HG02885 (cell line): ENCODE measurements at regions not wholly inside any gene's neighbourhood (a gene's known extent, or its start where the extent isn't known, plus 50 kb on each side); places are given as distances from the start of the nearest gene placed in this dataset.
"Not testable (repeated sequence)": the region's sequence is repeated elsewhere in the genome, so short reads cannot be mapped to it uniquely, and the experiment has no call there.

Experiments used
- ATAC-seq: cut with Tn5 transposase; IDR thresholded peaks from one replicate; pipeline ENCODE4 v1.9.1; 2021; ENCODE audit warnings: mild to moderate bottlenecking; ENCODE audit not compliant: unreplicated experiment, poor library complexity

DNA sequence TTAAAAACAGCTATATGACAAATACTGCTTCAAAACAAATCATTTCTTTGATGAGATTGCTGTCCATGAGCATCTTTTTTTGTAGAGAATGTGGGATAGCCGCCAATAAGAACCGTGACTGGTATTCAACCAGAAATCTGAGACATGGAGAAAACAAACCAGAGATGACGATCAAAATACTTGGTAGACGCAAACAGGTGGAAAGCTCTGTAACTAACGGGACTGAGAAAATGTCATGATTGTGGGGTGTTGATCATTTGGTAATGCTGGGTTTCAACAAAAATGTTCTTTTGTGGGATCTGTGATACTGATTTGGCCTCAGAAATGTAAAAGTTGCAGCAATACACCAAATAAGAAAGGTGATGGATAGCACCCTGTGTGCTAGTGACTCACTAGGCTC is 364.8 kb downstream of the NYAP2 start:
- no peak for ATAC-seq

DNA sequence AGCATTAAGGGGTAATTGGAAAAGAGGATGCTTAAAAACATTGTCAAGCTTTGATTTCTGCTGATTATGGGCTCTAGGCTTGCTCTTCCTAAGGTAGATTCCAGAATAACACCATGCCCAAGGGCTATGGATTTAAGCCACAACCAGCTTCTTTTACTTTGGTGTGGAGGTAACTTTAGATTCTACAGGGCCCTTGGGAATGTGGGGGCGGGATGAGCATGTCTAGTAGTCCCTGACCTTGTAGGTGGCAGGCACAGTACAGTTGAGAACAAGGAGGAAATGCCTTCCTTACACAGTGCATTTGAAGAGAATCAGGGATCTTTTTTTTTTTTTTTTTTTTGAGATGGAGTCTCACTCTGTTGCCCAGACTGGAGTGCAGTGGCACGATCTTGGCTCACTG is 364.2 kb downstream of the NYAP2 start:
- no peak for ATAC-seq

DNA sequence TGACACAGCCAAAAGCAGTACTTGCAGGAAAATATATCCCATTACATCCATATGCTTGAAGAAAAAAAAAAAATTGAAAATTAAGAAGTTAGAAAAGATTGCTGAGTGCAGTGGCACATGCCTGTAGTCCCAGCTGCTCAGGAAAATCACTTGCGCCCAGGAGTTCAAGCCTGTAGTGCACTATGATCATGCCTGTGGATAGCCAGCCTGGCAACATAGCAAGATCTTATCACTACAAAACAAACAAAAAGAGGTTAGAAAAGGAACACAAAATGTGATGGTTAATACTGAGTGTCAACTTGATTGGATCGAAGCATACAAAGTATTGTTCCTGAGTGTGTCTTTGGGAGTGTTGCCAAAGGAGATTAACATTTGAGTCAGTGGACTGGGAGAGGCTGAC is 361.9 kb downstream of the NYAP2 start:
- ATAC-seq: no peak

- no peak for ATAC-seq
Observed at GRCh38 chr2:225757248-225757647, 357.7 kb downstream of the NYAP2 start.

DNA sequence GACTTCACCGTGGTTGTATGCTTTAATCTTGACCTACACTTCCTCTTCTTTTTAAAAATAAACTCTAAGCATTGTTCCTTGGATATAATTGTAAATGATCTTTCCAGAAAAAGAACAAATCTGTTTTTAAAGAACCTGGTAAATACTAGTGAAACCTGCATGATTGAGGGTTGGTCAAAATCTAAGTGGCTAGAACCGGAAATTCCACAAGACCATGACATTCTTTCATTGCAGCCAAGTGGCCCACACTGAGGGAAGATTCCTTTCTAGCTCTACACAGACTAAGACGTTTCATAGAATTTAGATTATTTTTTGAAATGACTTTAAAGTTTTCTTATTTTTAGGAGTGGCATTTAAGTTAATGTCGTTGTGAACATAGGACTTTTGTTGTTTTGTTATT is 356.7 kb downstream of the NYAP2 start:
- ATAC-seq: no peak

DNA sequence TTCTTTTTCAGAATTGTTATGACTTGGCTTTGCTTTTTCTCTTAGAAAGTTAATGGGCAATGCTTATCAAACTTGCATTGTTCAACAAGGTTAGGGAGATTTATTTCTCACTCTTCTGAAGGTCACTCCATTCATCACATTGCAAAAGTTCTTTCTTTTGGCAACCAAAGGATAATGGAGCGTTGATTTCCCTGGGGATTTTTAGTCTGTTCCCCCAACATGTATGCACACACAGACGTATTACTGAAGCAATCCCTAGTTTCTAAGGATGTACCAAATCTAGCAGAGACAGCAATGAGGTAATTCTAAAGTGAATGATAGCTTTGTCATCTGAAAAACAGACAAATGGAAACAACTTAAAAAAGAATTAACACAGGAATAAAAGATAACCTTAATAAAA is 349.1 kb downstream of the NYAP2 start:
- ATAC-seq: no peak

GRCh38 chr2:225743996-225744395 is 344.5 kb downstream of the NYAP2 start:
- ATAC-seq: not testable (repeated sequence)

- no peak for ATAC-seq
Observed at GRCh38 chr2:225742487-225742886, 343.0 kb downstream of the NYAP2 start.

DNA sequence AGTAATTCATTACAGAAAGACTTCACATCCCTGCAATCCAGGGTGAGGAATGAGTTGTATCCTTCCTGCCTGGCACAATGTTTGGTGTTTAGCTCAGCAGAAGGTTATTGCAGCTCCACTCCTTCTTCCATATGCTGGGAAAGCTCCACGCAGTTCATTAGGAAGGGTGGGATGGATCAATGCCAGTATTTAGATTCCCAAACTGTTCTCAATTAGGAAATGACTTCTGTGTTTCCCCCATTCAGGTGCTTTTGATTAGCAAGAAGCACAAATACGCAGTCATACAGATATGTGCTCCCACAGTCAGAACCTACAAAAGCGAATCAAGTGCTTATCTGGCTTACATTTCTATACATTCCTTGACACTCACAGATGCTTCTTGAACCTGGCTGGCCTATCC is 340.6 kb downstream of the NYAP2 start:
- no peak for ATAC-seq

- no peak for ATAC-seq
Observed at GRCh38 chr2:225739328-225739727, 339.8 kb downstream of the NYAP2 start.

- ATAC-seq: no peak
Observed at GRCh38 chr2:225738735-225739134, 339.2 kb downstream of the NYAP2 start.

GRCh38 chr2:225737556-225737955 is 338.0 kb downstream of the NYAP2 start:
- ATAC-seq: no peak

GRCh38 chr2:225735844-225736243 is 336.3 kb downstream of the NYAP2 start:
- ATAC-seq: no peak

- no peak for ATAC-seq
Observed at GRCh38 chr2:225725726-225726125, 326.2 kb downstream of the NYAP2 start.
